ENCODE measurements at regions not wholly inside any gene's neighbourhood (a gene's known extent, or its start where the extent isn't known, plus 50 kb on each side); places are given as distances from the start of the nearest gene placed in this dataset.

GRCh38 chr3:155015776-155016436 lies 64.2 kb upstream of the MME start:
- peaks cover 0 to 10% (median 2%) of the 10 kb centered on the region in 11 donors for H3K9me3 Mint-ChIP-seq
- no peaks in the 10 kb centered on the region for H3K27me3 ChIP-seq (ENCODE audit: control insufficient read depth in 2 of 2, insufficient read depth in 2 of 2, low read length in 2 of 2)
- H3K4me3 ChIP-seq (ENCODE audit: low read length): no peak overlapping the region
- DNase-seq (no peak), ATAC-seq (no peak)
- ChIA-PET CTCF (no interaction called here), POLR2A (no interaction called here)
- H3K4me1 ChIP-seq (ENCODE audit: control insufficient read depth in 2 of 2, insufficient read depth in 2 of 2, low read length in 2 of 2): no peaks in the 10 kb centered on the region
- H3K36me3 Mint-ChIP-seq: no peaks in the 10 kb centered on the region
- H3K27ac Mint-ChIP-seq: no peak overlapping the region
- no peaks in the 10 kb centered on the region for H3K9me3 ChIP-seq (ENCODE audit: control insufficient read depth in 2 of 3, low read length in 3 of 3)
- no peaks in the 10 kb centered on the region for H3K36me3 ChIP-seq (ENCODE audit: control insufficient read depth in 2 of 3, insufficient read depth in 3 of 3, low read length in 3 of 3)
- H3K27me3 Mint-ChIP-seq: peaks cover 0 to 6% (median 0%) of the 10 kb centered on the region in 5 donors
- H3K27ac ChIP-seq (ENCODE audit: low read depth, low read length): no peak overlapping the region
- H3K4me1 Mint-ChIP-seq: peaks cover 0 to 2% (median 0%) of the 10 kb centered on the region in 7 donors
- no peak overlapping the region for H3K4me3 Mint-ChIP-seq
- intact Hi-C loops (cut with micrococcal nuclease): no loop called here

GRCh38 chr3:155014953-155015352 lies 65.2 kb upstream of the MME start:
- Mint-ChIP-seq H3K36me3 (no peaks in the 10 kb centered on the region), H3K9me3 (peaks cover 0 to 11% (median 2%) of the 10 kb centered on the region in 11 donors)
- no peaks in the 10 kb centered on the region for H3K27me3 ChIP-seq (ENCODE audit: control insufficient read depth in 2 of 2, insufficient read depth in 2 of 2, low read length in 2 of 2)

DNA sequence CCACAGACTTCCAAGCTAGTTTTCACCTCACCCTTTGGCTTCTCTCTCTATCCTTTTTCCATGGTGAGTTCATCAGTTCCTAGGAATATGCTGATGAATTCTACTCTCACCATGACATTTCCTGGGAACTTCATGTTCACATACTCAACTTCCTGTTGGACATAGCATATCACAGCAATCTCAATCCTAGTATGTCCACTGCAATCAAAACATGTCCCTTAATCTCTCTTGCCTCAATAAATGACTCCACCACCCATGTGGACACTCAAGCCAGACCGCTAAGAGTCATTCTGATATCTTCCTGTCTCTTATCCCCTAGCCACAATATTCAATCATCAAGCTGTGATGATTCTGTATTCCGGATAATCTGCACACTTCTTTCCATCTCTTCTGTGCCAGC lies 66.7 kb upstream of the MME start:
- Histone ChIP-seq H3K9me3 (ENCODE audit: control insufficient read depth in 2 of 3, low read length in 3 of 3) (no peaks in the 10 kb centered on the region), H3K4me3 (ENCODE audit: low read length) (no peak overlapping the region), H3K27ac (ENCODE audit: low read depth, low read length) (no peak overlapping the region), H3K36me3 (ENCODE audit: control insufficient read depth in 2 of 3, insufficient read depth in 3 of 3, low read length in 3 of 3) (no peaks in the 10 kb centered on the region), H3K4me1 (ENCODE audit: control insufficient read depth in 2 of 2, insufficient read depth in 2 of 2, low read length in 2 of 2) (no peaks in the 10 kb centered on the region), H3K27me3 (ENCODE audit: control insufficient read depth in 2 of 2, insufficient read depth in 2 of 2, low read length in 2 of 2) (no peaks in the 10 kb centered on the region)
- CTCF ChIA-PET: no interaction called here
- POLR2A ChIA-PET: no interaction called here
- no peaks in the 10 kb centered on the region for H3K36me3 Mint-ChIP-seq
- no peaks in the 10 kb centered on the region for H3K4me1 Mint-ChIP-seq
- ATAC-seq (no peak), DNase-seq (no peak)
- H3K27ac Mint-ChIP-seq: no peak overlapping the region
- no peak overlapping the region for H3K4me3 Mint-ChIP-seq
- H3K27me3 Mint-ChIP-seq: no peaks in the 10 kb centered on the region
- peaks cover 0 to 11% (median 2%) of the 10 kb centered on the region in 11 donors for H3K9me3 Mint-ChIP-seq
- intact Hi-C loops (cut with micrococcal nuclease): no loop called here

More at GRCh38 chr3:155014953-155015352, 65.2 kb upstream of the MME start:
- ChIA-PET CTCF (no interaction called here), POLR2A (no interaction called here)
- H3K4me3 ChIP-seq (ENCODE audit: low read length): no peak overlapping the region
- no peaks in the 10 kb centered on the region for H3K9me3 ChIP-seq (ENCODE audit: control insufficient read depth in 2 of 3, low read length in 3 of 3)
- Mint-ChIP-seq H3K4me3 (no peak overlapping the region), H3K4me1 (no peaks in the 10 kb centered on the region), H3K27ac (no peak overlapping the region), H3K27me3 (no peaks in the 10 kb centered on the region)
- no peaks in the 10 kb centered on the region for H3K4me1 ChIP-seq (ENCODE audit: control insufficient read depth in 2 of 2, insufficient read depth in 2 of 2, low read length in 2 of 2)
- no peak for DNase-seq
- no peak overlapping the region for H3K27ac ChIP-seq (ENCODE audit: low read depth, low read length)
- H3K36me3 ChIP-seq (ENCODE audit: control insufficient read depth in 2 of 3, insufficient read depth in 3 of 3, low read length in 3 of 3): no peaks in the 10 kb centered on the region
- no peak for ATAC-seq
- intact Hi-C loops (cut with micrococcal nuclease): no loop called here

DNA sequence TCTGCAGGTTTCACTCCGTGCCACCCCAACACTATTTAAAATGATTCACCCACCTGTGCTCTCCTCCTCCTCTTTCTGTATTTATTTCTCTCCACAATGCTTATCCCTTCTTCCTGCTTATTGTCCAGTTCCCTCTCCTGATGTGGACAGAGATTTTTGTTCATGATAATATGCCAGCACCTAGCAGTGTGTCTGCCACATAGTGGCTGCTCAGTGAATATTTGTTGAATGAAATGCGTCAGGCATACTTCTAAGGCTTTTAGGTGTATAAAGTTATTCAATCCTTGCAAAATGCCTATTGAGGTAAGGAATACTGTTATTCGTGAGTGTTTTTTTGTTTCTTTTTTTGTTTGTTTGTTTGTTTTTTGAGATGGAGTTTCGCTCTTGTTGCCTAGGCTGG lies 67.5 kb upstream of the MME start:
- POLR2A ChIA-PET: no interaction called here
- Histone ChIP-seq H3K27me3 (ENCODE audit: control insufficient read depth in 2 of 2, insufficient read depth in 2 of 2, low read length in 2 of 2) (no peaks in the 10 kb centered on the region), H3K9me3 (ENCODE audit: control insufficient read depth in 2 of 3, low read length in 3 of 3) (no peaks in the 10 kb centered on the region), H3K4me3 (ENCODE audit: low read length) (no peak overlapping the region), H3K4me1 (ENCODE audit: control insufficient read depth in 2 of 2, insufficient read depth in 2 of 2, low read length in 2 of 2) (no peaks in the 10 kb centered on the region), H3K27ac (ENCODE audit: low read depth, low read length) (no peak overlapping the region), H3K36me3 (ENCODE audit: control insufficient read depth in 2 of 3, insufficient read depth in 3 of 3, low read length in 3 of 3) (no peaks in the 10 kb centered on the region)
- no peak overlapping the region for H3K27ac Mint-ChIP-seq
- no peaks in the 10 kb centered on the region for H3K36me3 Mint-ChIP-seq
- no peaks in the 10 kb centered on the region for H3K27me3 Mint-ChIP-seq
- CTCF ChIA-PET: no interaction called here
- peaks cover 0 to 11% (median 2%) of the 10 kb centered on the region in 11 donors for H3K9me3 Mint-ChIP-seq
- DNase-seq (no peak), ATAC-seq (no peak)
- H3K4me3 Mint-ChIP-seq: no peak overlapping the region
- H3K4me1 Mint-ChIP-seq: no peaks in the 10 kb centered on the region
- intact Hi-C loops (cut with micrococcal nuclease): no loop called here

GRCh38 chr3:155010416-155010815 lies 69.7 kb upstream of the MME start:
- H3K27ac ChIP-seq (ENCODE audit: low read depth, low read length): no peak overlapping the region
- DNase-seq: no peak
- Mint-ChIP-seq H3K4me3 (no peak overlapping the region), H3K9me3 (peaks cover 0 to 11% (median 3%) of the 10 kb centered on the region in 11 donors), H3K27me3 (no peaks in the 10 kb centered on the region), H3K4me1 (no peaks in the 10 kb centered on the region), H3K27ac (no peak overlapping the region), H3K36me3 (no peaks in the 10 kb centered on the region)
- no peaks in the 10 kb centered on the region for H3K9me3 ChIP-seq (ENCODE audit: control insufficient read depth in 2 of 3, low read length in 3 of 3)
- ChIA-PET POLR2A (no interaction called here), CTCF (no interaction called here)
- intact Hi-C loops (cut with micrococcal nuclease): no loop called here
- no peaks in the 10 kb centered on the region for H3K36me3 ChIP-seq (ENCODE audit: control insufficient read depth in 2 of 3, insufficient read depth in 3 of 3, low read length in 3 of 3)
- no peak overlapping the region for H3K4me3 ChIP-seq (ENCODE audit: low read length)
- H3K4me1 ChIP-seq (ENCODE audit: control insufficient read depth in 2 of 2, insufficient read depth in 2 of 2, low read length in 2 of 2): no peaks in the 10 kb centered on the region
- no peaks in the 10 kb centered on the region for H3K27me3 ChIP-seq (ENCODE audit: control insufficient read depth in 2 of 2, insufficient read depth in 2 of 2, low read length in 2 of 2)
- ATAC-seq: no peak

GRCh38 chr3:155009217-155009616 lies 70.9 kb upstream of the MME start:
- DNase-seq (no peak), ATAC-seq (no peak)
- Histone ChIP-seq H3K27ac (ENCODE audit: low read depth, low read length) (no peak overlapping the region), H3K4me3 (ENCODE audit: low read length) (no peak overlapping the region), H3K27me3 (ENCODE audit: control insufficient read depth in 2 of 2, insufficient read depth in 2 of 2, low read length in 2 of 2) (no peaks in the 10 kb centered on the region), H3K4me1 (ENCODE audit: control insufficient read depth in 2 of 2, insufficient read depth in 2 of 2, low read length in 2 of 2) (no peaks in the 10 kb centered on the region), H3K36me3 (ENCODE audit: control insufficient read depth in 2 of 3, insufficient read depth in 3 of 3, low read length in 3 of 3) (no peaks in the 10 kb centered on the region), H3K9me3 (ENCODE audit: control insufficient read depth in 2 of 3, low read length in 3 of 3) (no peaks in the 10 kb centered on the region)
- Mint-ChIP-seq H3K36me3 (no peaks in the 10 kb centered on the region), H3K27me3 (no peaks in the 10 kb centered on the region), H3K4me3 (no peak overlapping the region), H3K9me3 (peaks cover 0 to 11% (median 4%) of the 10 kb centered on the region in 11 donors), H3K27ac (no peak overlapping the region), H3K4me1 (no peaks in the 10 kb centered on the region)
- intact Hi-C loops (cut with micrococcal nuclease): no loop called here
- POLR2A ChIA-PET: no interaction called here
- CTCF ChIA-PET: no interaction called here

DNA sequence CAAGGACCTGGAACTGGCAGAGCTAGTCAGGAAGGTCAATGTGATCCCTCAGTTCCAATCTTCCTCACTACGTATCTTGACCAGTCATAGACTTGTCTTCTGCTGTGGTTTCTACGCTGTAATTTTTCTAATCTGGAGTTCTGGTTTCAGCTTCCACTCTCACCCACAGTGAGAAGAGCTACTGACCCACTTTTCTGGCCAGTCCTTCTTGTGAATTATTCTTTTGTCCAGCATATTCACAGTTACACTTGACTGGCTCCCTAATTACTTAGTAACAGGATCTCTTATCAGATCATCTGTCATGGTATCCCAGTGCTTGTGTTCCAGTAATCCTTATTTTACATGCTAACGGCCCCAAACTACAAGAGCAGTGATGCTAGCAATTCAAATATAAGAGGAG lies 72.4 kb upstream of the MME start:
- H3K4me1 Mint-ChIP-seq: no peaks in the 10 kb centered on the region
- H3K27me3 Mint-ChIP-seq: no peaks in the 10 kb centered on the region
- DNase-seq (no peak), ATAC-seq (no peak)
- H3K4me1 ChIP-seq (ENCODE audit: control insufficient read depth in 2 of 2, insufficient read depth in 2 of 2, low read length in 2 of 2): no peaks in the 10 kb centered on the region
- ChIA-PET POLR2A (no interaction called here), CTCF (no interaction called here)
- no peaks in the 10 kb centered on the region for H3K36me3 Mint-ChIP-seq
- no peak overlapping the region for H3K27ac Mint-ChIP-seq
- intact Hi-C loops (cut with micrococcal nuclease): no loop called here
- no peaks in the 10 kb centered on the region for H3K9me3 ChIP-seq (ENCODE audit: control insufficient read depth in 2 of 3, low read length in 3 of 3)
- H3K36me3 ChIP-seq (ENCODE audit: control insufficient read depth in 2 of 3, insufficient read depth in 3 of 3, low read length in 3 of 3): no peaks in the 10 kb centered on the region
- H3K27me3 ChIP-seq (ENCODE audit: control insufficient read depth in 2 of 2, insufficient read depth in 2 of 2, low read length in 2 of 2): no peaks in the 10 kb centered on the region
- no peak overlapping the region for H3K4me3 ChIP-seq (ENCODE audit: low read length)
- H3K9me3 Mint-ChIP-seq: peaks cover 0 to 11% (median 4%) of the 10 kb centered on the region in 11 donors
- H3K4me3 Mint-ChIP-seq: no peak overlapping the region
- no peak overlapping the region for H3K27ac ChIP-seq (ENCODE audit: low read depth, low read length)
